A549 (cell line): ENCODE measurements at regions not wholly inside any gene's neighbourhood (a gene's known extent, or its start where the extent isn't known, plus 50 kb on each side); places are given as distances from the start of the nearest gene placed in this dataset.

ENCODE experiments used
- ATAC-seq, 2 experiments: fragments of 200-7000 bp in 1 of 2; fragments of >200 bp in 1 of 2; cut with Nextera tagmentation in 1 of 2; cut with Tn5 transposase in 1 of 2; 3 replicates each; pipeline versions ENCODE4 v1.8.0 to v1.9.1; 2018 to 2020; ENCODE audit warnings: mild to moderate bottlenecking in 1 of 2, moderate library complexity in 1 of 2
- CTCF ChIA-PET: fragments of 300-600 bp; sonication (Branson Sonifier 250); formaldehyde crosslinking; extraction: SDS; loops from one replicate; lab custom pipeline; 2021; ENCODE audit warnings: antibody characterized with exemption, inconsistent platforms; lab: Yijun Ruan, JAX
- POLR2A ChIA-PET: fragments of 350-600 bp; formaldehyde crosslinking; extraction: SDS; loops from one replicate; lab custom pipeline; 2021; ENCODE audit warnings: antibody characterized with exemption, inconsistent platforms; lab: Yijun Ruan, JAX
- DNase-seq, 2 experiments: peaks; one replicate each; pipeline versions ENCODE4 v3.0.0 to v3.0.0-alpha.2; 2011 to 2016; ENCODE audit warnings: low read depth in 1 of 2, low spot score in 1 of 2
- FAIRE-seq: peaks from 2 replicates; lab custom pipeline; 2011; peaks lifted over from hg19 to GRCh38; lab: Jason Lieb, UNC
- H3K27ac ChIP-seq, 2 experiments: fragments of >200 bp; sonication (Bioruptor Twin); formaldehyde crosslinking; 3 replicates each; pipeline ENCODE4 v1.5.1; 2016 to 2017
- H3K4me1 ChIP-seq: fragments of >200 bp; sonication (Bioruptor Twin); formaldehyde crosslinking; 3 replicates; pipeline ENCODE4 v1.6.1; 2016
- H3K4me2 ChIP-seq: fragments of >200 bp; sonication (Bioruptor Twin); formaldehyde crosslinking; 3 replicates; pipeline ENCODE4 v1.6.1; 2016
- H3K4me3 ChIP-seq: fragments of >200 bp; sonication (Bioruptor Twin); formaldehyde crosslinking; 3 replicates; pipeline ENCODE4 v1.5.1; 2016
- H3K9me3 ChIP-seq: fragments of >200 bp; sonication (Bioruptor Twin); formaldehyde crosslinking; 3 replicates; pipeline ENCODE4 v1.6.1; 2016
- ATOH8 ChIP-seq: fragments of 250-450 bp; sonication (Bioruptor Pico); IDR thresholded peaks from 2 replicates; pipeline ENCODE4 v1.5.0; 2020; ENCODE audit warnings: low read depth, mild to moderate bottlenecking, moderate library complexity
- BHLHE40 ChIP-seq: IDR thresholded peaks from 2 replicates; pipeline ENCODE4 v1.6.1; 2012; ENCODE audit warnings: low read depth, low read length, inconsistent platforms
- CEBPB ChIP-seq, 2 experiments: fragments of >200 bp in 1 of 2; sonication (Bioruptor Twin) in 1 of 2; formaldehyde crosslinking in 1 of 2; IDR thresholded peaks; 2 replicates each; pipeline ENCODE4 v1.6.1; 2012 to 2016
- EHMT2 ChIP-seq: fragments of 200-600 bp; sonication (generic); IDR thresholded peaks from 2 replicates; pipeline ENCODE4 v1.6.1; 2016; ENCODE audit warnings: antibody characterized with exemption, low read depth, mild to moderate bottlenecking, moderate library complexity
- ESRRA ChIP-seq: fragments of 150-350 bp; IDR thresholded peaks from 2 replicates; pipeline ENCODE4 v1.6.1; 2014; ENCODE audit warnings: mild to moderate bottlenecking, low read length, borderline replicate concordance
- FOSB ChIP-seq: fragments of 250-450 bp; sonication (Bioruptor Pico); IDR thresholded peaks from 2 replicates; pipeline ENCODE4 v1.5.0; 2020; ENCODE audit warnings: mild to moderate bottlenecking, moderate library complexity
- FOSL2 ChIP-seq, 2 experiments: fragments of 450-650 bp in 1 of 2; fragments of >200 bp in 1 of 2; sonication (Bioruptor Twin) in 1 of 2; formaldehyde crosslinking; IDR thresholded peaks; 2 replicates each; pipeline versions ENCODE4 v1.5.0 to v1.6.1; 2016 to 2020; ENCODE audit warnings: mild to moderate bottlenecking in 1 of 2, moderate library complexity in 1 of 2
- FOXS1 ChIP-seq: fragments of 250-450 bp; sonication (Bioruptor Pico); IDR thresholded peaks from 2 replicates; pipeline ENCODE4 v1.5.0; 2020; ENCODE audit warnings: mild to moderate bottlenecking, moderate library complexity
- GATA3 ChIP-seq: IDR thresholded peaks from 2 replicates; pipeline ENCODE4 v1.6.1; 2012; ENCODE audit warnings: borderline replicate concordance
- HOXA7 ChIP-seq: fragments of 250-450 bp; sonication (Bioruptor Pico); IDR thresholded peaks from 2 replicates; pipeline ENCODE4 v1.5.0; 2020; ENCODE audit warnings: mild to moderate bottlenecking, moderate library complexity
- HOXB5 ChIP-seq: fragments of 250-450 bp; sonication (Bioruptor Pico); IDR thresholded peaks from 2 replicates; pipeline ENCODE4 v1.5.0; 2020; ENCODE audit warnings: mild to moderate bottlenecking, moderate library complexity
- JUN ChIP-seq, 2 experiments: fragments of >200 bp; sonication (Bioruptor Twin); formaldehyde crosslinking; IDR thresholded peaks; 2 replicates in 1 of 2; 3 replicates in 1 of 2; pipeline ENCODE4 v1.6.1; 2016 to 2017
- KDM1A ChIP-seq: fragments of 200-600 bp; sonication (generic); IDR thresholded peaks from 2 replicates; pipeline ENCODE4 v1.6.1; 2016; ENCODE audit warnings: low read depth, mild to moderate bottlenecking
- KDM5A ChIP-seq: fragments of 200-600 bp; sonication (generic); IDR thresholded peaks from 2 replicates; pipeline ENCODE4 v1.6.1; 2016; ENCODE audit warnings: antibody characterized with exemption, mild to moderate bottlenecking
- NR3C1 ChIP-seq: fragments of >200 bp; sonication (Bioruptor Twin); formaldehyde crosslinking; IDR thresholded peaks from 3 replicates; pipeline ENCODE4 v1.6.1; 2017
- POLR2A ChIP-seq: IDR thresholded peaks from 2 replicates; pipeline ENCODE4 v1.6.1; 2012; ENCODE audit warnings: mild to moderate bottlenecking, low read length
- POLR2AphosphoS2 ChIP-seq: conservative IDR thresholded peaks from 2 replicates; pipeline ENCODE4 v1.6.1; 2012; ENCODE audit warnings: low read length, improper control_type of control experiment, inconsistent platforms
- RAD21 ChIP-seq, 2 experiments: fragments of >200 bp in 1 of 2; sonication (Bioruptor Twin) in 1 of 2; formaldehyde crosslinking in 1 of 2; IDR thresholded peaks in 1 of 2; conservative IDR thresholded peaks in 1 of 2; 2 replicates in 1 of 2; 3 replicates in 1 of 2; pipeline ENCODE4 v1.6.1; 2012 to 2018; ENCODE audit warnings: inconsistent platforms in 1 of 2
- RFX5 ChIP-seq: fragments of 450-650 bp; IDR thresholded peaks from 2 replicates; pipeline ENCODE4 v1.7.1; 2014; ENCODE audit warnings: antibody characterized with exemption, mild to moderate bottlenecking, moderate library complexity
- SMC3 ChIP-seq: fragments of >200 bp; sonication (Bioruptor Twin); formaldehyde crosslinking; IDR thresholded peaks from 3 replicates; pipeline ENCODE4 v1.6.1; 2018; ENCODE audit warnings: inconsistent platforms
- TFCP2L1 ChIP-seq: fragments of 250-450 bp; sonication (Bioruptor Pico); IDR thresholded peaks from 2 replicates; pipeline ENCODE4 v1.5.0; 2021; ENCODE audit warnings: mild to moderate bottlenecking
- USF2 ChIP-seq: fragments of 450-650 bp; IDR thresholded peaks from 2 replicates; pipeline ENCODE4 v1.6.1; 2014; ENCODE audit warnings: antibody characterized with exemption
- ZFP36 ChIP-seq: fragments of 450-650 bp; IDR thresholded peaks from 2 replicates; pipeline ENCODE4 v1.6.1; 2014; ENCODE audit warnings: borderline replicate concordance; ENCODE audit not compliant: partially characterized antibody
- ZNF302 ChIP-seq: fragments of 250-450 bp; sonication (Bioruptor Pico); IDR thresholded peaks from 2 replicates; pipeline ENCODE4 v1.9.0; 2021; ENCODE audit warnings: inconsistent platforms, mild to moderate bottlenecking, moderate library complexity
- ZSCAN20 ChIP-seq: fragments of 250-450 bp; sonication (Bioruptor Pico); IDR thresholded peaks from 2 replicates; pipeline ENCODE4 v1.8.0; 2022; ENCODE audit warnings: mild to moderate bottlenecking, moderate library complexity
- WGBS: methylation state at CpG from one replicate; pipeline ENCODE4 v1.1.6; 2017; ENCODE audit errors: missing lambda C conversion rate; 5-methylcytosine and 5-hydroxymethylcytosine counted together
- TF ChIP-seq, protein P1 (sequence below): fragments of >200 bp; sonication (Bioruptor Twin); formaldehyde crosslinking; IDR thresholded peaks from 3 replicates; pipeline ENCODE4 v1.5.1; 2016
- TF ChIP-seq, protein P2 (sequence below): IDR thresholded peaks from 2 replicates; pipeline ENCODE4 v1.6.1; 2012

GRCh38 chr4:42315231-42315630 is 82.1 kb upstream of the SHISA3 start:
- ChIA-PET POLR2A (no interaction called here), CTCF (interaction anchor here (0.5 to 0.7 kb wide), 3 partner anchors 38 to 358 kb away, joined by 3 to 4 read pairs (median 3); no protein-coding TSS in a partner anchor)
- FAIRE-seq (no peak), DNase-seq (no peak), ATAC-seq (no peak)
- H3K27ac ChIP-seq = no peak overlapping the region
- H3K4me3 ChIP-seq = no peak overlapping the region
- H3K4me1 ChIP-seq = no peaks in the 10 kb centered on the region
- no peak for TF ChIP-seq CEBPB (IDR thresholded peaks at IDR 0.05)
- WGBS = no CpG with 5 or more reads among the region's 28 CpGs
- no peaks in the 10 kb centered on the region for H3K9me3 ChIP-seq
- H3K4me2 ChIP-seq = no peak overlapping the region

- no peak for ATAC-seq
- no peak for DNase-seq
- Histone ChIP-seq H3K4me1 (no peaks in the 10 kb centered on the region), H3K27ac (no peak overlapping the region), H3K4me2 (no peak overlapping the region), H3K9me3 (no peaks in the 10 kb centered on the region), H3K4me3 (no peak overlapping the region)
- POLR2A ChIA-PET = no interaction called here
- CTCF ChIA-PET = no interaction called here
- FAIRE-seq = no peak
- TF ChIP-seq RFX5 (no peak), KDM5A (no peak)
- WGBS = 45% methylated on average over 10 of the region's 10 CpGs
Measured at GRCh38 chr4:42320822-42321388, 76.4 kb upstream of the SHISA3 start.

- FAIRE-seq = no peak
- Histone ChIP-seq H3K9me3 (no peaks in the 10 kb centered on the region), H3K4me2 (no peak overlapping the region)
- POLR2A ChIA-PET = no interaction called here
- no peak for TF ChIP-seq BHLHE40
- no peak for TF ChIP-seq KDM1A
- no peak for TF ChIP-seq POLR2AphosphoS2
- TF ChIP-seq ATOH8 (CRISPR knock-in tag) = no peak
- TF ChIP-seq ZSCAN20 (CRISPR knock-in tag) = no peak
- TF ChIP-seq HOXA7 (CRISPR knock-in tag) = no peak
- no peak for TF ChIP-seq HOXB5
- TF ChIP-seq NR3C1 = no peak
- TF ChIP-seq FOXS1 (CRISPR knock-in tag) = no peak
- TF ChIP-seq GATA3 = no peak
- TF ChIP-seq ESRRA = no peak
- no peak for TF ChIP-seq RFX5
- TF ChIP-seq JUN (IDR thresholded peaks at IDR 0.05) = no peak
- TF ChIP-seq, protein P1, sequence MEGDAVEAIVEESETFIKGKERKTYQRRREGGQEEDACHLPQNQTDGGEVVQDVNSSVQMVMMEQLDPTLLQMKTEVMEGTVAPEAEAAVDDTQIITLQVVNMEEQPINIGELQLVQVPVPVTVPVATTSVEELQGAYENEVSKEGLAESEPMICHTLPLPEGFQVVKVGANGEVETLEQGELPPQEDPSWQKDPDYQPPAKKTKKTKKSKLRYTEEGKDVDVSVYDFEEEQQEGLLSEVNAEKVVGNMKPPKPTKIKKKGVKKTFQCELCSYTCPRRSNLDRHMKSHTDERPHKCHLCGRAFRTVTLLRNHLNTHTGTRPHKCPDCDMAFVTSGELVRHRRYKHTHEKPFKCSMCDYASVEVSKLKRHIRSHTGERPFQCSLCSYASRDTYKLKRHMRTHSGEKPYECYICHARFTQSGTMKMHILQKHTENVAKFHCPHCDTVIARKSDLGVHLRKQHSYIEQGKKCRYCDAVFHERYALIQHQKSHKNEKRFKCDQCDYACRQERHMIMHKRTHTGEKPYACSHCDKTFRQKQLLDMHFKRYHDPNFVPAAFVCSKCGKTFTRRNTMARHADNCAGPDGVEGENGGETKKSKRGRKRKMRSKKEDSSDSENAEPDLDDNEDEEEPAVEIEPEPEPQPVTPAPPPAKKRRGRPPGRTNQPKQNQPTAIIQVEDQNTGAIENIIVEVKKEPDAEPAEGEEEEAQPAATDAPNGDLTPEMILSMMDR = no peak
- TF ChIP-seq USF2 = no peak
- TF ChIP-seq, all 56 proteins: peak for 0
- DNase-seq = no peak
- Histone ChIP-seq H3K4me3 (no peak overlapping the region), H3K27ac (no peak overlapping the region), H3K4me1 (no peaks in the 10 kb centered on the region)
- no peak for ATAC-seq
- CTCF ChIA-PET = no interaction called here
- WGBS = 56% methylated on average over 5 of the region's 5 CpGs
Measured at GRCh38 chr4:42326040-42326439, 71.2 kb upstream of the SHISA3 start.

DNA sequence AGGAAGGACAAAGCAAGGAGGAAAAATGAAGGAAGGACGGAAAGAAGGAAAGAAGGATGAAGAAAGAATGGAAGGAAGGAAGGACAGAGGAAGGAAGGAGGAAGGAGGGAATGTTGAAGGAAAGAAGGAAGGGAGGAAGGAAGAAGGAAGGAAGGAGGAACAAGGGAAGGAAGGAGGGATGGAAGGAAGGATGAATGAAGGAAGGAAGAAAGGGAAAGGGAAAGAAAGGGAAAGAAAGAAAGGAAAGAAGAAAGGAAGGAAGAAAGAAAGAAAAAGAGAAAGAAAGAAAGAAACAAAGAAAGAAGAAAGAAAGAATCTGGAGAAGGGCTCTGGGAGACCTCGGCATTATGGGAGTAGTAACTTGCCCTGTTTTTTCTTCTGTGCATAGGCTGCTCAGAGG is 70.8 kb upstream of the SHISA3 start:
- Histone ChIP-seq H3K27ac (no peak overlapping the region), H3K4me2 (no peak overlapping the region), H3K4me1 (no peaks in the 10 kb centered on the region), H3K9me3 (no peaks in the 10 kb centered on the region), H3K4me3 (no peak overlapping the region)
- FAIRE-seq (no peak), ATAC-seq (no peak), DNase-seq (no peak)
- WGBS = 79% methylated on average over 2 of the region's 2 CpGs
- POLR2A ChIA-PET = no interaction called here
- CTCF ChIA-PET = no interaction called here
- TF ChIP-seq ZFP36 = no peak
- no peak for TF ChIP-seq SMC3
- no peak for TF ChIP-seq POLR2A
- TF ChIP-seq USF2 = no peak
- no peak for TF ChIP-seq RAD21 (conservative IDR thresholded peaks at IDR 0.05 in 1 of 2, IDR thresholded peaks at IDR 0.05 in 1 of 2)
- no peak for TF ChIP-seq JUN (IDR thresholded peaks at IDR 0.05)
- TF ChIP-seq HOXB5 = no peak
- no peak for TF ChIP-seq EHMT2
- no peak for TF ChIP-seq BHLHE40
- TF ChIP-seq HOXA7 (CRISPR knock-in tag) = no peak
- no peak for TF ChIP-seq TFCP2L1 (CRISPR knock-in tag)
- TF ChIP-seq FOSL2 (IDR thresholded peaks at IDR 0.05) = no peak
- TF ChIP-seq FOSL2 (CRISPR knock-in tag; IDR thresholded peaks at IDR 0.05) = no peak
- no peak for TF ChIP-seq FOSB (CRISPR knock-in tag)
- TF ChIP-seq, protein P2, sequence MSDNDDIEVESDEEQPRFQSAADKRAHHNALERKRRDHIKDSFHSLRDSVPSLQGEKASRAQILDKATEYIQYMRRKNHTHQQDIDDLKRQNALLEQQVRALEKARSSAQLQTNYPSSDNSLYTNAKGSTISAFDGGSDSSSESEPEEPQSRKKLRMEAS = no peak
- no peak for TF ChIP-seq CEBPB (IDR thresholded peaks at IDR 0.05)
- no peak for TF ChIP-seq ZNF302
- no peak for TF ChIP-seq FOXS1 (CRISPR knock-in tag)
